Neuronal stem cell (in vitro differentiated cells): ENCODE measurements at regions not wholly inside any gene's neighbourhood (a gene's known extent, or its start where the extent isn't known, plus 50 kb on each side); places are given as distances from the start of the nearest gene placed in this dataset.
"Not testable (repeated sequence)": the region's sequence is repeated elsewhere in the genome, so short reads cannot be mapped to it uniquely, and the experiment has no call there.

Experiments
- DNase-seq: peaks from one replicate; pipeline ENCODE4 v3.0.0-alpha.2; 2013; ENCODE audit warnings: low spot score
- H2AFZ ChIP-seq: one replicate; pipeline ENCODE4 v1.6.1; 2013; ENCODE audit warnings: mild to moderate bottlenecking, low read length, inconsistent platforms
- H2AK5ac ChIP-seq: 2 replicates; pipeline ENCODE4 v1.6.1; 2013; ENCODE audit warnings: low read depth, mild to moderate bottlenecking, inconsistent platforms, low read length, moderate library complexity, mixed read lengths
- H2BK120ac ChIP-seq: 2 replicates; pipeline ENCODE4 v1.6.1; 2013; ENCODE audit warnings: low read depth, mild to moderate bottlenecking, inconsistent platforms, low read length, moderate library complexity, mixed read lengths
- H2BK12ac ChIP-seq: one replicate; pipeline ENCODE4 v1.6.1; 2013; ENCODE audit warnings: low read length, inconsistent platforms
- H2BK15ac ChIP-seq: 2 replicates; pipeline ENCODE4 v1.6.1; 2013; ENCODE audit warnings: mild to moderate bottlenecking, low read length, inconsistent platforms, mixed read lengths
- H2BK5ac ChIP-seq: one replicate; pipeline ENCODE4 v1.6.1; 2013; ENCODE audit warnings: inconsistent platforms, mild to moderate bottlenecking, low read length, moderate library complexity
- H3K14ac ChIP-seq: one replicate; pipeline ENCODE4 v1.6.1; 2013; ENCODE audit warnings: low read length, inconsistent platforms
- H3K18ac ChIP-seq: 2 replicates; pipeline ENCODE4 v1.6.1; 2013; ENCODE audit warnings: low read length, inconsistent platforms
- H3K23ac ChIP-seq: 2 replicates; pipeline ENCODE4 v1.6.1; 2013; ENCODE audit warnings: low read depth, mild to moderate bottlenecking, mixed read lengths, low read length, inconsistent platforms; ENCODE audit not compliant: poor library complexity
- H3K27ac ChIP-seq: replicated peaks from 3 replicates; pipeline ENCODE4 v1.5.1; 2013; ENCODE audit warnings: low read length, inconsistent platforms
- H3K27me3 ChIP-seq, 3 experiments: 2 replicates each; pipeline ENCODE4 v1.6.1; 2013; ENCODE audit warnings: low read length in 3 of 3, mild to moderate bottlenecking in 2 of 3, inconsistent platforms in 1 of 3, low read depth in 1 of 3, mixed read lengths in 1 of 3, moderate library complexity in 1 of 3; ENCODE audit not compliant: control insufficient read depth in 3 of 3, insufficient read depth in 3 of 3
- H3K36me3 ChIP-seq, 2 donors: replicated peaks in 1 of 2; 2 replicates each; pipeline ENCODE4 v1.6.1; 2013; ENCODE audit warnings: low read length in 2 of 2; ENCODE audit not compliant: control insufficient read depth in 2 of 2, insufficient read depth in 2 of 2
- H3K4ac ChIP-seq: 2 replicates; pipeline ENCODE4 v1.6.1; 2013; ENCODE audit warnings: inconsistent platforms, mild to moderate bottlenecking, low read length, moderate library complexity
- H3K4me1 ChIP-seq, 2 donors: 1 replicate in 1 of 2; 2 replicates in 1 of 2; pipeline ENCODE4 v1.6.1; 2013; ENCODE audit warnings: low read length in 2 of 2, low read depth in 1 of 2; ENCODE audit not compliant: control insufficient read depth in 2 of 2, insufficient read depth in 1 of 2
- H3K4me2 ChIP-seq: one replicate; pipeline ENCODE4 v1.6.1; 2013; ENCODE audit warnings: mild to moderate bottlenecking, low read length, inconsistent platforms; ENCODE audit not compliant: insufficient read depth, poor library complexity, severe bottlenecking
- H3K4me3 ChIP-seq, 2 donors: 2 replicates each; pipeline ENCODE4 v1.5.1; 2013; ENCODE audit warnings: low read length in 2 of 2, mild to moderate bottlenecking in 2 of 2, inconsistent platforms in 1 of 2, moderate library complexity in 1 of 2
- H3K79me1 ChIP-seq: one replicate; pipeline ENCODE4 v1.6.1; 2013; ENCODE audit warnings: low read depth, mild to moderate bottlenecking, inconsistent platforms, low read length, moderate library complexity
- H3K9ac ChIP-seq: one replicate; pipeline ENCODE4 v1.6.1; 2013; ENCODE audit warnings: mild to moderate bottlenecking, low read depth, low read length, inconsistent platforms; ENCODE audit not compliant: poor library complexity
- H3K9me3 ChIP-seq, 2 donors: replicated peaks in 1 of 2; 2 replicates each; pipeline versions ENCODE3 to v1.6.1; 2013; ENCODE audit warnings: low read length in 2 of 2, mild to moderate bottlenecking in 2 of 2, inconsistent platforms in 1 of 2, low read depth in 1 of 2, mixed read lengths in 1 of 2, moderate library complexity in 1 of 2; ENCODE audit not compliant: control insufficient read depth in 2 of 2, insufficient read depth in 1 of 2
- H4K8ac ChIP-seq: one replicate; pipeline ENCODE4 v1.6.1; 2013; ENCODE audit warnings: low read depth, mild to moderate bottlenecking, inconsistent platforms, low read length, moderate library complexity
- H4K91ac ChIP-seq: one replicate; pipeline ENCODE4 v1.6.1; 2013; ENCODE audit warnings: low read length, low read depth, mild to moderate bottlenecking, inconsistent platforms; ENCODE audit not compliant: poor library complexity
- WGBS, 2 donors: extraction: QIAGEN DNeasy Blood & Tissue Kit; methylation state at CpG; one replicate each; pipeline ENCODE4 v1.1.7; 2013; ENCODE audit warnings: missing lambda C conversion rate in 2 of 2, mixed read lengths in 1 of 2; ENCODE audit not compliant: insufficient read length in 2 of 2, insufficient replicate concordance in 1 of 2; ENCODE audit errors: extremely low coverage in 2 of 2; 5-methylcytosine and 5-hydroxymethylcytosine counted together

- no peak overlapping the region for H2BK15ac ChIP-seq
- no peak overlapping the region for H2BK5ac ChIP-seq
- no peak overlapping the region for H3K4ac ChIP-seq
- H3K27ac ChIP-seq: no peak overlapping the region
- no peak overlapping the region for H2BK12ac ChIP-seq
- H3K9ac ChIP-seq: no peak overlapping the region
- H3K14ac ChIP-seq: no peak overlapping the region
- no peak overlapping the region for H4K91ac ChIP-seq
- H3K4me2 ChIP-seq: no peak overlapping the region
- H3K18ac ChIP-seq: no peak overlapping the region
- DNase-seq: no peak
- H4K8ac ChIP-seq: no peak overlapping the region
- no peaks in the 10 kb centered on the region for H3K9me3 ChIP-seq
- peaks cover 0 to 3% of the 10 kb centered on the region in 2 donors for H3K4me1 ChIP-seq
- WGBS, 2 donors: no CpG with 5 or more reads among the region's 3 CpGs
- H3K36me3 ChIP-seq: no peaks in the 10 kb centered on the region
- no peak overlapping the region for H3K4me3 ChIP-seq
- H2AK5ac ChIP-seq: no peak overlapping the region
- H2BK120ac ChIP-seq: peak overlapping the region; percentile 16
- no peaks in the 10 kb centered on the region for H3K27me3 ChIP-seq
- no peaks in the 10 kb centered on the region for H3K79me1 ChIP-seq
- H2AFZ ChIP-seq: no peak overlapping the region
- peak overlapping the region; percentile 67 for H3K23ac ChIP-seq
These were observed 446.6 kb downstream of the PTPRU start for GRCh38 chr1:29682919-29683295.

- peak overlapping the region; percentile 43 for H3K14ac ChIP-seq
- no peak overlapping the region for H3K4me2 ChIP-seq
- no peaks in the 10 kb centered on the region for H3K36me3 ChIP-seq
- no peak overlapping the region for H3K4ac ChIP-seq
- peak overlapping the region; percentile 79 for H4K91ac ChIP-seq
- H3K4me3 ChIP-seq: no peak overlapping the region
- no peak overlapping the region for H2BK15ac ChIP-seq
- peaks cover 0 to 3% of the 10 kb centered on the region in 2 donors for H3K4me1 ChIP-seq
- no peak overlapping the region for H2BK5ac ChIP-seq
- no peak overlapping the region for H3K27ac ChIP-seq
- H4K8ac ChIP-seq: no peak overlapping the region
- peak overlapping the region; percentile 81 for H2AK5ac ChIP-seq
- H2BK12ac ChIP-seq: peak overlapping the region; percentile 67
- no peaks in the 10 kb centered on the region for H3K9me3 ChIP-seq
- H3K27me3 ChIP-seq: no peaks in the 10 kb centered on the region
- H3K18ac ChIP-seq: peak overlapping the region; percentile 87
- H2BK120ac ChIP-seq: peak overlapping the region; percentile 16
- no peak overlapping the region for H3K9ac ChIP-seq
- H3K23ac ChIP-seq: peak overlapping the region; percentile 67
- no peaks in the 10 kb centered on the region for H3K79me1 ChIP-seq
- no CpG with 5 or more reads among the region's 10 CpGs for WGBS, 2 donors
- no peak overlapping the region for H2AFZ ChIP-seq
- DNase-seq: no peak
These were observed 446.0 kb downstream of the PTPRU start for GRCh38 chr1:29682171-29682918.

DNA sequence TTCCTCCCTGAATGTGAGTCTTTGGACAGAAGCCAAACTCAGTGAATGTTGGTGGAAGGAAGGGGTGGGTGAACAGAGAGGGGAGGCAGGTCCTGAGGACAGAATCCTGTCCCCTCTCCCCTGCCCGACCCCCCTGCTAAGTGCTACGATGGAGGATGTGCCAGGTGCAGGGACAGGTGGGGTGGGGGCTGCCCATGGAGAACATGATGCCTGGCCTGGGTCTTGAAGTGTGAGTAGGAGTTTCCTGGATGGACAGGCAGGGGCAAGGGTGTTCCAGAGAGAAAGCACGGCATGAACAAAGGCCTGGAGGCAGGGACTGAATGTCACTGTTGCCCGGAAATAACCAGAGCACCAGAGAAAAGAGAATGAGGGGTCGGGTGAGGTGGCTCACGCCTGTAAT, 445.1 kb downstream of the PTPRU start:
- H3K9me3 ChIP-seq, H3K4me3 ChIP-seq, H3K18ac ChIP-seq, H3K27me3 ChIP-seq, H3K23ac ChIP-seq, H3K4me2 ChIP-seq, H2BK12ac ChIP-seq, H2AK5ac ChIP-seq, H3K79me1 ChIP-seq, H3K27ac ChIP-seq, H4K91ac ChIP-seq, H4K8ac ChIP-seq, H2BK15ac ChIP-seq, DNase-seq, H3K4ac ChIP-seq, H2BK5ac ChIP-seq, H3K36me3 ChIP-seq, H3K14ac ChIP-seq, H3K4me1 ChIP-seq, H2BK120ac ChIP-seq, H3K9ac ChIP-seq, H2AFZ ChIP-seq: not testable (repeated sequence)
- no CpG with 5 or more reads among the region's 6 CpGs for WGBS, 2 donors

DNA sequence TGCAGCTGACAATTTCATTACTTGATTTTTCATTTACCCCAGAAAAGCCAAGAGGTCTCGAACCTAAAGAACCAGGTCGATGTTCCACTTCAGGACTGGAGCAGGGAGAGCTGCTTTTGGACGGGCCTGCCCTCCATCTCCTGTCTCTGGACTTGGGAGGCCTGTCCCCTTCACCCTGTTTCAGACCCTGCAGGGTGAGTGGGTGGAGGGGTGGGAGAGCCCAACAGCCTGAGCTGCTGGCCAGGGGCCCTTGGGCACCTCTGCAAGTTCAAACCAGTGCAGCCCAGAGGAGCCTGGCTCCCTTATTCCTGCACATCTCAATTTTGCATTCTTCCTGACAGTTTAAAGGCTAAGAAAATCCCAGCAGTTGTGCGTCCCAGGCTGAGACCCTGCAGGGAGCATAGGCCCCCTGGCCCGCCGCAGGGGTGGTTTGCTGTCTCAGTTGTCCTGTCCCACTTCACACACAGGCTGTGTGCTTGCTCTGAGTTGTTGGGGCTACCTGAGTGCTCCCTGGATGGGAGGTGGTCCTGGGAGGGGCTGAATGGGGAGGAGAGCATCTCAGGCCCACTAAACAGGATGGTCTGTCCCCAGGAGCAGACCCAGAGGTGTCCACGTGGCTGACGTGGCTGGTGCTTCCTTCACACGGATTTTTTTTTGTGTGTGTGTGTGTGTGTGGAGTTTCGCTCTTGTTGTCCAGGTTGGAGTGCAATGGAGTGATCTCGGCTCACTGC, 443.7 kb downstream of the PTPRU start:
- Histone ChIP-seq H3K9me3 (no peaks in the 10 kb centered on the region), H3K14ac (no peak overlapping the region), H3K9ac (no peak overlapping the region), H3K36me3 (no peaks in the 10 kb centered on the region), H2BK120ac (no peak overlapping the region), H3K27ac (no peak overlapping the region), H2BK5ac (no peak overlapping the region), H2AK5ac (peak overlapping the region; percentile 61), H3K4me2 (no peak overlapping the region), H2BK12ac (no peak overlapping the region), H3K4me1 (peaks cover 0 to 7% of the 10 kb centered on the region in 2 donors), H3K4ac (no peak overlapping the region), H3K23ac (no peak overlapping the region), H2AFZ (no peak overlapping the region), H3K4me3 (no peak overlapping the region), H4K8ac (no peak overlapping the region), H2BK15ac (no peak overlapping the region), H3K27me3 (no peaks in the 10 kb centered on the region), H4K91ac (no peak overlapping the region), H3K18ac (peak overlapping the region; percentile 44), H3K79me1 (no peaks in the 10 kb centered on the region)
- WGBS, 2 donors: no CpG with 5 or more reads among the region's 11 CpGs
- DNase-seq: no peak
